ENCODE measurements at regions not wholly inside any gene's neighbourhood (a gene's known extent, or its start where the extent isn't known, plus 50 kb on each side); places are given as distances from the start of the nearest gene placed in this dataset.
A peak's percentile ranks its signal among the peaks of the same experiment; 100 is the strongest.

- no peak for DNase-seq (ENCODE audit: low spot score)
- H3K27ac ChIP-seq: no peak overlapping the region
- TF ChIP-seq, protein P1, sequence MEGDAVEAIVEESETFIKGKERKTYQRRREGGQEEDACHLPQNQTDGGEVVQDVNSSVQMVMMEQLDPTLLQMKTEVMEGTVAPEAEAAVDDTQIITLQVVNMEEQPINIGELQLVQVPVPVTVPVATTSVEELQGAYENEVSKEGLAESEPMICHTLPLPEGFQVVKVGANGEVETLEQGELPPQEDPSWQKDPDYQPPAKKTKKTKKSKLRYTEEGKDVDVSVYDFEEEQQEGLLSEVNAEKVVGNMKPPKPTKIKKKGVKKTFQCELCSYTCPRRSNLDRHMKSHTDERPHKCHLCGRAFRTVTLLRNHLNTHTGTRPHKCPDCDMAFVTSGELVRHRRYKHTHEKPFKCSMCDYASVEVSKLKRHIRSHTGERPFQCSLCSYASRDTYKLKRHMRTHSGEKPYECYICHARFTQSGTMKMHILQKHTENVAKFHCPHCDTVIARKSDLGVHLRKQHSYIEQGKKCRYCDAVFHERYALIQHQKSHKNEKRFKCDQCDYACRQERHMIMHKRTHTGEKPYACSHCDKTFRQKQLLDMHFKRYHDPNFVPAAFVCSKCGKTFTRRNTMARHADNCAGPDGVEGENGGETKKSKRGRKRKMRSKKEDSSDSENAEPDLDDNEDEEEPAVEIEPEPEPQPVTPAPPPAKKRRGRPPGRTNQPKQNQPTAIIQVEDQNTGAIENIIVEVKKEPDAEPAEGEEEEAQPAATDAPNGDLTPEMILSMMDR (IDR thresholded peaks at IDR 0.05): no peak
- H3K4me3 ChIP-seq: no peak overlapping the region
Measured at GRCh38 chr6:17182961-17183360, 81.1 kb downstream of the STMND1 start.

DNA sequence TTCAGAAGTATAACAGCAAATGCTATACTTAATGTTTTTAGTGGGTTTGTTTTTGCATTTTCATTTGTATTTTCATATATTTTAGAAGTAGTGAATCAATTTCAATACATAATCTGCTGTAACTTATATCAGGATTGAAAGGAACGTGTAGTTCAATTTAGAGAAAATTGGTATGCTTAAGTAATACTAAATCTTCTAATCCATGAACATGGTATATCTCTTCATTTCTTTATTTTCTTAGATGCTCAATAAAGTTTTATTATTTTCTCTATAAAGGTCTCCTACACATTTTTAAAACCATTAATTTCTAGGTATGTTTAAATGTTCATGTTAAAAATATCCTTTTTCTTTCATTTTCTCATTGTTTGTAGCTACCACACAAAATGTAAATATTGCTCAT is 85.1 kb downstream of the STMND1 start:
- H3K4me3 ChIP-seq: no peak overlapping the region
- DNase-seq (ENCODE audit: low spot score): no peak
- TF ChIP-seq, protein P1 (IDR thresholded peaks at IDR 0.05): no peak
- no peak overlapping the region for H3K27ac ChIP-seq

DNA sequence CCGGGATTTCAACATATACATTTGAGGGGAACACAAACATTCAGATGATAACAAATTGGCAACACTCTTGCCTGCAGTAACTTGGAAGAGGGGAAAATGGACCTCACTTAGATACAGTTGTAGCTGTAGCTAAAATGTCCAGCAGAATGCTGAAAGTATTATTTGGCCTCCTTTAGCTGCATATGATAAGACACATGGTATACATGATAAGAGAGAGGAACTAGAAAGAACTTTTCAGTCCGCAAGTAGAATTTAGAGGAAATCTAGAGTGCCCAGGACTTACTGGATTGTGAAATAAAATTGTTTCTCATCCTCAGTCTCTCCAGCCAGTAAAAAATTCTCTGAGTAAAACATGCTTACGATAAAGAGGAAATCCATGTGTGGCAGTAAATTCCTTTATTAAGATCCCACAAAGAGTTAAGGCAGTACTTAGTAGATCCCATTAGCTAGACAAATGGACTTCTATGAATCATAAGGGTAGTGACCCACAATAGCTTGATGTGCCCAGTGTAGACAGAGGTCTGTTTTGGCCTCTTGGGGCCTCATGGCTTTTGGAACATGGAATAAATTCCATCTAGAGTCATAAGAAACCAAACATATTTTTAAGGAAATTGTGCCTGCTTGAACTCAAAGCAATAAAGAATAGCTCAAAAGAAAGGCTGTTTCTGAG is 87.9 kb upstream of the RBM24 start:
- Histone ChIP-seq H3K4me3 (no peak overlapping the region), H3K27ac (peak overlapping the region; percentile 28 to 74)
- TF ChIP-seq, protein P1 (IDR thresholded peaks at IDR 0.05): no peak
- no peak for DNase-seq (ENCODE audit: low spot score)

- DNase-seq (ENCODE audit: low spot score): no peak
Measured at GRCh38 chr6:17197607-17198006, 83.6 kb upstream of the RBM24 start.

DNA sequence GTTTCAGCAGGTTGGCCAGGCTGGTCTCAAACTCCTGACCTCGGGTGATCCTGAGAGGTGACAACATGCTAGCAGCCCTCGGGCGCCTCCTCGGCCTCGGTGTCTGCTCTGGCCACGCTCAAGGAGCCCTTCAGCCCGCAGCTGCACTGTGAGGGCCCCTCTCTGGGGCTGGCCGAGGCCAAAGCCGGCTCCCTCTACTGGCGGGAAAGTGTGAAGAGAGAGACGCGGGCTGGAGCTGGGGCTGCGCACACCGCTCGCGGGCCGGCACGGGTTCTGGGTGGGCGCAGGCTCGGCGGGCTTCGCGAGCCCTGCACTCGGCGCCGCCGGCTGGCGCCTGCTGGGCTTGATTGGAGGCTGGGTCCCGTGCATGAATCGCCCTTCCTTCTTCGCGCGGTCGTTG is 80.8 kb upstream of the RBM24 start:
- no peak for DNase-seq (ENCODE audit: low spot score)
- no peak overlapping the region for H3K27ac ChIP-seq

More at GRCh38 chr6:17197607-17198006, 83.6 kb upstream of the RBM24 start:
- Histone ChIP-seq H3K27ac (no peak overlapping the region), H3K4me3 (no peak overlapping the region)
- TF ChIP-seq, protein P1 (IDR thresholded peaks at IDR 0.05): no peak

DNA sequence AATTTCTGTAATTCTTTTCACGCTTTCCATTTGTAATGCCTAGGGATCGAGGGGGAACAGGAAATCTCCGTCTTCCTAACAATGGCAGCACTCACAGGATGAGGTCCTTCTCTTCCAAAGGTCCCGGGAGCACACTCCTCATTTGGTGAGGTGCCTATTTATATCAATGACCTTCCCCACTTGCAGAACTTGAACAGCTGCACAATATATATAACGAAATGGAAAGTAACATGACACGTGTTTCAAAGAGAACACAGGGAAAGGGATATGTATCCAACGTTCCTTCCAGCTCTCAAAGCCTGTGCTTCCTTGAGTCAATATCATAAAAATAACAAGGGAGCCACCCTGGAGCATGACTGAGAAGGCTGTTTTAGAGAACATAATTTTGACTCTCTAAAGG is 78.6 kb upstream of the RBM24 start:
- TF ChIP-seq, protein P1 (IDR thresholded peaks at IDR 0.05): no peak
- H3K27ac ChIP-seq: no peak overlapping the region
- no peak overlapping the region for H3K4me3 ChIP-seq
- no peak for DNase-seq (ENCODE audit: low spot score)

More for the DNA sequence above, 80.8 kb upstream of the RBM24 start:
- no peak overlapping the region for H3K4me3 ChIP-seq
- TF ChIP-seq, protein P1 (IDR thresholded peaks at IDR 0.05): no peak

DNA sequence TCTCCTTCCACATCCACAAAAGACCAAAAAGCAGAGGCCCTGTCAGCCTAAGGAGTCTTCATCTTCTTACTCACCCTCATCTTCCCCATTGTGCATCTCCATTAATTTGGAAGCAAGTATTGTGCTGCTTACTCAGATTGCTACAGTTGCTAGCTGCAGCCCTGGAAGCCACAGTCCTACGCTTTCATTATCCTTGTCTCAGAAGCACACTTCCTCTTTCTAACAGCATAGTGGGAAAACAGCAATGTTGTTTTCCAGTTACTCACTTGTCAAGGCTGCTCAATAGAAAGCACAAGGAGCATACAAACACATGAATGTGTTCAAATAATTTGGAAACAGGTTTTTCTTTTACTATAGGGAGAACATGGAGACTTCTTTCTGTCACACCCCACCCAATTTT is 76.6 kb upstream of the RBM24 start:
- DNase-seq (ENCODE audit: low spot score): no peak
- H3K4me3 ChIP-seq: no peak overlapping the region
- H3K27ac ChIP-seq: no peak overlapping the region
- TF ChIP-seq, protein P1 (IDR thresholded peaks at IDR 0.05): no peak
